IPS-20b (cell line): ENCODE measurements at regions not wholly inside any gene's neighbourhood (a gene's known extent, or its start where the extent isn't known, plus 50 kb on each side); places are given as distances from the start of the nearest gene placed in this dataset.

Experiments used
- H3K27ac ChIP-seq: one replicate; pipeline ENCODE4 v1.5.1; 2013; ENCODE audit warnings: low read length
- H3K27me3 ChIP-seq: 2 replicates; pipeline ENCODE4 v1.6.1; 2013; ENCODE audit warnings: mild to moderate bottlenecking, low read length, inconsistent platforms; ENCODE audit not compliant: insufficient read depth
- H3K36me3 ChIP-seq: 2 replicates; pipeline ENCODE4 v1.6.1; 2013; ENCODE audit warnings: low read depth, mild to moderate bottlenecking, inconsistent platforms, low read length, moderate library complexity; ENCODE audit not compliant: insufficient read depth
- H3K4me1 ChIP-seq: 2 replicates; pipeline ENCODE4 v1.6.1; 2013; ENCODE audit warnings: mild to moderate bottlenecking, control low read depth, inconsistent platforms, low read length, moderate library complexity; ENCODE audit not compliant: insufficient read depth
- H3K4me3 ChIP-seq: 2 replicates; pipeline ENCODE4 v1.5.1; 2013; ENCODE audit warnings: mild to moderate bottlenecking, low read length, inconsistent platforms
- H3K9ac ChIP-seq: 2 replicates; pipeline ENCODE4 v1.6.1; 2013; ENCODE audit warnings: low read depth, mild to moderate bottlenecking, inconsistent platforms, low read length, moderate library complexity
- H3K9me3 ChIP-seq: 2 replicates; pipeline ENCODE4 v1.6.1; 2013; ENCODE audit warnings: mild to moderate bottlenecking, low read depth, low read length, inconsistent platforms; ENCODE audit not compliant: insufficient read depth

GRCh38 chr2:177154809-177155208 lies 57.8 kb upstream of the HNRNPA3 start:
- Histone ChIP-seq H3K27me3 (no peaks in the 10 kb centered on the region), H3K4me3 (no peak overlapping the region), H3K4me1 (no peaks in the 10 kb centered on the region), H3K9me3 (no peaks in the 10 kb centered on the region), H3K36me3 (no peaks in the 10 kb centered on the region), H3K27ac (no peak overlapping the region), H3K9ac (no peak overlapping the region)

- no peaks in the 10 kb centered on the region for H3K9me3 ChIP-seq
- H3K36me3 ChIP-seq, result no peaks in the 10 kb centered on the region
- no peak overlapping the region for H3K4me3 ChIP-seq
These were observed 57.0 kb upstream of the HNRNPA3 start for GRCh38 chr2:177155631-177156030.

GRCh38 chr2:177161741-177162460 lies 50.7 kb upstream of the HNRNPA3 start:
- no peaks in the 10 kb centered on the region for H3K36me3 ChIP-seq
- H3K9me3 ChIP-seq, result no peaks in the 10 kb centered on the region
- H3K27ac ChIP-seq, result no peak overlapping the region
- H3K27me3 ChIP-seq, result peaks cover 7% of the 10 kb centered on the region; the same call in 1 of the 2 replicates
- H3K9ac ChIP-seq, result no peak overlapping the region
- H3K4me3 ChIP-seq, result no peak overlapping the region
- H3K4me1 ChIP-seq, result peaks cover 18% of the 10 kb centered on the region

More at GRCh38 chr2:177155631-177156030, 57.0 kb upstream of the HNRNPA3 start:
- Histone ChIP-seq H3K27ac (no peak overlapping the region), H3K9ac (no peak overlapping the region), H3K27me3 (no peaks in the 10 kb centered on the region), H3K4me1 (no peaks in the 10 kb centered on the region)
